HG03565 (cell line): ENCODE measurements at regions not wholly inside any gene's neighbourhood (a gene's known extent, or its start where the extent isn't known, plus 50 kb on each side); places are given as distances from the start of the nearest gene placed in this dataset.
"Not testable (repeated sequence)": the region's sequence is repeated elsewhere in the genome, so short reads cannot be mapped to it uniquely, and the experiment has no call there.

Experiments used
- ATAC-seq: cut with Tn5 transposase; IDR thresholded peaks from one replicate; pipeline ENCODE4 v1.9.1; 2021; ENCODE audit warnings: mild to moderate bottlenecking, moderate library complexity; ENCODE audit not compliant: unreplicated experiment

DNA sequence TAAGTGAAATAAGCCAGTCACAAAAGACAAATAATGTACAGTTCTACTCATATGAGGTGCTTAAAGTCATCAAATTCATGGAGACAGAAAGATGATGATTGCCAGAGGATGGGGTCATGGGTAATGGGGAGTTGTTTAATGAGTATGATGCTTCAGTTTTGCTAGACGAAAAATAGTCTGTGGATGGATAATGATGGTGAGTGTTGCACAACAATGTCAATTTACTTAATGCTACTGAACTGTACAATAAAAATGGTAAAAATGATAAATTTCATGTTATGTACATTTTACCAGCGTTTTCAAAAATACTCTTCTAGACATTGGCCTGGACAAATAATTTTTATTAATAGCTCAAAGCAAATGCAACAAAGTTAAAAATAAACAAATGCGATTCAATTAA lies 118.5 kb upstream of the KYNU start:
- no peak for ATAC-seq

DNA sequence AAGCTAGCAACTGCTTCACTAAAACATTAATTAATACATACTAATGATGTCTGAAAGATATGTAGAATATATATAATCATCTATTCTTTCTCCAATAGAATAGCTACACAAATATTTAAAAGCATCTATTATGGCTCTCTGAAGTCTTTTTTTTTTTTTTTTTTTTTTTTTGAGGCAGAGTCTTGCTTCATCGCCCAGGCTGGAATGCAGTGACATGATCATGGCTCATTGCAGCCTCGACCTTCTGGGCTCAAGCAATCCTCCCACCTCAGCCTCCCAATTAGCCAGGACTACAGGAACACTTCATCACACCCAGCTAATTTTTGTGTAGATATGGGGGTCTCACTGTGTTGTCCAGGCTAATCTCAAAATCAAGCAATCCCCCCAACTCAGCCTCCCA lies 120.4 kb upstream of the KYNU start:
- no peak for ATAC-seq

DNA sequence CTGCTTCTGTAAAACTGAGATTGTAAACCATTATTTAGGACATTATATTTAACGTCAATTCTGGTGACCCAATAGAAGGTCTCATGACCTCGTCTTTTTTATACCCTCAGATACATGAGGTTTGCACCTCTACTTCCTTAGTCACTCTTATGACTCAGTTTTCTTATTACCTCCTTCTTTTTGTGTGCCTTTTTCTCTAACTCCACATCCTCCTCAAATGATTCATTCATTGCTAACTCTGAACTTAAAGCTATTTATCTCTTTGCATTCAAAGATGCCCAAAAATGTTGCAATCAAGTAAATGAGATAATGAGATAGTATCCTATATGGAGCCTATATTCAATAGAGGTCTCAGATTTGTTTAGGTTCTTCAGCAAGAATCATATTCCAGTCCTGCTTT lies 121.0 kb upstream of the KYNU start:
- no peak for ATAC-seq

DNA sequence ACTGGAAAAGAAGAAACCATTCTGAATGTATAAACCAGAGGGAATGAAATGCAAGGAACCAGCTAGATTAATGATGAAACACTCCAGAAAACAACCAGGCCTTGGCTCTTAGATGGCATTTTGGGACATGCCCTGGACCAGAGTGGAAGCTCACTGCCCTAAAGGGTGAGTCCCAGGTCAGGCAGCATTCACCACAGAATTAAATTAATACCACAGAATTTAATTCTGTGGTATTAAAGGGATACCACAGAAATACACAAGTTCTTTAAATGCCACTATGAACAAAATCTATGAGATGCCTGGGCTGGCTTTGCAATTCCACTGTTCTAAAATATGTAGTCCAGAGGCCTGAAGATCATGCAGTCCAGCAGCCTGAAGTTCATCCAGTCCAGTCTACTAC lies 122.3 kb upstream of the KYNU start:
- no peak for ATAC-seq

DNA sequence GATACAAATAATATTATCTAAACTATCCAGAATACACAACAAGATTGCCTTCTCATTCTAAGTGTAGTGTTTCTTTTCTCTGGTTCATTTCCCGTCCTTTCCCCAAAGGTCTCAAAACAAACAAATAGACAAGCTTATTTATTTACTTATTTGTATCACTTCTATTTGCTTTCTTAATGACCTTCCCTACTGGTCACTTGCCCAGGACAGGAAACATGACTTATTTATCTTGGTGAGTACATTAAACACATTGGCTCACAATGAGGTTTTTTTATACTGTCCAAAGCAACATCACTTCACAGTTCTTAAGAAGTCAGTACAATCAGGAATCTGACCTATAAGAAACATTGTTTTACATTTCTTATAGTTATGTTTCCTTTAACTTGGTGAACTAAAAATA lies 123.3 kb upstream of the KYNU start:
- no peak for ATAC-seq

DNA sequence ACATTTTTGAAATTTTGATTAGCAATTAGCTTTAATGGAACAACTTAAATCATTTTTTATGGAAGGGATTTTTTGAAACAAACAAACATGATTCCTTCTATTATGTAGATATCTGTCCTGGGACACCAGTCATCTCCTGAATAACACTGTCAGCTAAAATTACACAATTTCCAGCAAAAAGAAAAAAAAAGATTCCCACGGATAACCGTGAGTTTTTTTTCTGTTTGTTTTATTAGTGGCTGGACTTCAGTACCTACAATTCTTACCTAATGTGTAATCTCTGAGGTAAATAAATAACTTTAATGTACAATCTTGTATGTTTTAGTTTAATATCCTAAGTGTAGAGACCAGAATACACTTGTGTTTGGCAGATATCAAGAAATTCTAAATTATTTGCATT lies 126.6 kb upstream of the KYNU start:
- no peak for ATAC-seq

DNA sequence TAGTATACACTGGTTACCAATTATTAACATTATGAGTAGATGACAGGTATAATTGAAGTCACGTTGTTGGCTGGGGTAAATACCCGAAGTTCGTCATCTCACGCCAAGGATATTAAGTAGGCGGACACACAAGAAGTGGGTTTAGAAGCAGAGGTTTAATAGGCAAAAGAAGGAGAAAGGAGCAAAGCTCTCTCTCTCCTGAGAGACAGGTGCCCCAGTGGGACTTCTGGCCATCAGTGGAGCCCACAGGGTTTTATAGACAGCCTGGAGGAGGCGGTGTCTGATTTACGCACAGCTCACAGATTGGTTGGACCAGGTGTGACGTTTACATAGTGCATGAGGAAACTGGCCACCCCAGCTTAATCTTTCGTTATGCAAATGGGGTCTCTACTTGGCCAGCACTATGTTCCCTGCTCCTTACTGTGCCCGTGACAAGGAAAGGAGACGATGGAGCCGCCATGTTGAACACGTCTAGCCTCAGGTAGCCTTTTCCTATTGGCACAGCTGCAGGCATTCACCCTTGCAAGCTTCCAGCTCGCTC lies 128.8 kb upstream of the KYNU start:
- ATAC-seq, result no peak

DNA sequence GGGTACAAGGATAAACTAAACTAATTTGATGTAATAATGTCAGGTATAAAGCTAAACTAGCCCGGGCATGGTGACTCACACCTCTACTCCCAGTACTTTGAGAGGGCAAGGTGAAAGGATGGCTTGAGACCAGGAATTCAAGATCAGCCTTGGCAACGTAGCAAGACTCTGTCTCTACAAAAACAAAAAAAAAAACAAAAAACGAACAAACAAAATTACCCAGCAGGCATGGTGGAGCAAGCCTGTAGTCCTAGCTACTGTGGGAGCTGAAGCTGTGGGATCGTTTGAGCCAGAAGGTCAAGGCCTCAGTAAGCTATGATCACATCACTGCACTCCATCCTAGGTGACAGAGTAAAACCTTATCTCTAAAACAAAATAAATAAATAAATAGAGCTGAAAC lies 131.8 kb upstream of the KYNU start:
- ATAC-seq, result no peak

DNA sequence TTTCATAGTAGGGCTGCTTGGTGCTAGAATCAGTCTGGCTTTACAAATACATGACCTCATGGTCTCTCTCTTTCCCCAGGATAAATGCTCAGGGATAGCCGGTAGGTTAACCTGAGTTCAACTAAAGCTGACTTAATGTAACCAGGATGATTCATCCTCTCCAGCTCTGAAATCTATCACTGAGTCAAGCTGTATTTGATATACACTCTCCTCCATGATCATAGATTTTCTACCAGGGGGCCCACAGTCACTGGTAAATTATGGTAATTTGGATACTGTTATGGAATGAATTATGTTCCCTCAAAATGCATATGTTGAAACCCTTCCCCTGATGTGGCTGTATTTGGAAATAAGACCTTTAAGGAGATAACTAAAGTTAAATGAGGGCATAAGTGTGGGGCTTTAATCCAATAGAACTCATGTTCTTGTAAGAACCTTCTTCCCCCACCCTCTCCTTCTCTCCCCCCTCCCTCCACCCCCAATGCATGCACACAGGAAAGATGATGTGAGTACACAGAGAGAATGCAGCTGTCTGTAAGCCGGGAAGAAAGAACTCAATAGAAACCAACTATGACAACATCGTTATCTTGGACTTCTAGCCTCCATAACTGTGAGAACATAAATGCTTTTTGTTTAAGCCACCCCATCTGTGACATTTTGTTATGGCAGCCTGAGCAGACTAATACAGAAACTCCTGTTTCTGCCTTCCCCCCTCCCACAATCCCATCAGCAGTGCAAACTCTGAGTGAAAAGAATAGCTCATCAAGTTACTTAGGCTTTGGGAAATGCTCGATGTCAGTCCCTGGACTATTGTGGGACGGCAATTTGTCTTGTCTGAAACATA lies 134.9 kb upstream of the KYNU start:
- no peak for ATAC-seq

DNA sequence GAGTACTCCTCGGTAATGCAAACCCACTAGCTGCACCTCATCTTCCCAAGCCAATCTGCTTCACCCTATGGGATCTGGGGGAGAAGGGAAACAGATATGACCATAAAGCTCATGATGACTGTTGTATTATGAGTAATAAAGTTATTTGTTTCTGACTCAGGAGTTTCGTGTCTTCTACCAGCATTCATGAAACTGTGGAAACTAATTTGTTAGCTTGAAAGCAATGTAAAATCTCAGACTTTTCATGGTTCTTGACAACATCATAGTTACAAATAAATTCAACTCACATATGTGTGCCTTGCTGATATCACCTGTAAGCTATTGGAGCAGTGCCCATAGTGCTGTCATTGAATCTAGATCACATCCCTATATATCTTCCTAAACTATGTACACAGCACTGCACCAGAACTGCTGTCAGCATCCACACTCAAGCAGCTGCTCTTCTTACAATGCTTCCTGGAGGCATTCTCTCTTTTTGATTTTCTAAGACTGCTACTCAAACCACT lies 135.6 kb upstream of the KYNU start:
- ATAC-seq, result peak; percentile 73

DNA sequence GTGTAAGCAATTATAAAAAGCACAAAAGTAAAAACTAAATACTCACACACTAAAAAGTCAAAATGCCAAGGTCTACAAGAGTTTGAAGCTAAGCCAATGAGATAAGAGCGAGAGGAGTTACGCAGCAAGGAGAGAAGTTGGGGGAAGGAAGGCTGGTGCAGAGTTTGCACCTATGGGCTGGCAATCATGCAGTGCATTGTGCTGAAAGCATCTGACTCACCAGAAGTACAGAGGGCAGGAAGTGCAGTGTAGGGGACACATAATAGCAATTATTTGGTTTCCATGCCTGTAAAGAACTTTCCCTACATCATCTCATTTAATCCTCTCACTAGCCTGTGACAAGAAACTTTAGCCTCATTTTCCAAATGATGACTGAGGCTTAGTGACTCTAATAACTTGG lies 142.7 kb upstream of the KYNU start:
- ATAC-seq, result no peak

DNA sequence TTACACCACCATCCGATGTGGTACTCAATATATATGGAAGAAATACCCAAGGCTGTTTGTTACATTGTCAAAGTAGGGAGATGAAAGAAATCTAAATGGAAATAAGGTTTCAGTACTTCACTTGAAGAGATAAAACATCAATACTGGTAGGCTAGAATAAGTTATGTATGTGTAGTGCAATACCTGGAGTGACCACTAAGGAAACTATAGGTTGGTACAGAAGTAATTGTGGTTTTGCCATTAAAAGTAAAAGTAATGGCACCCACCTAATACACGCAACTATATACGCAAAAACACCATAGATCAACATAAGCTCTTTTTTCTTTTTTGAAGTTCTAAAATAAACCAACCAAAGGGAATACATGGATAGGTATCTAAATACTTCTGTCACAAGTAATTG lies 143.2 kb upstream of the KYNU start:
- no peak for ATAC-seq

DNA sequence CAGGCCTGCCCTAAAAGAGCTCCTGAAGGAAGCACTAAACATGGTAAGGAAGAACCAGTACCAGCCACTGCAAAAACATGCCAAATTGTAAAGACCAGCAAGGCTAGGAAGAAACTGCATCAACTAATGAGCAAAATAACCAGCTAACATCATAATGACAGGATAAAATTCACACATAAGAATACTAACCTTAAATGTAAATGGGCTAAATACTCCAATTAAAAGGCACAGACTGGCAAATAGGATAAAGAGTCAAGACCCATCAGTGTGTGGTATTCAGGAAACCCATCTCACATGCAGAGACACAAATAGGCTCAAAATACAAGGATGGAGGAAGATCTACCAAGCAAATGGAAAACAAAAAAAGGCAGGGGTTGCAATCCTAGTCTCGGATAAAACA lies 147.7 kb upstream of the KYNU start:
- ATAC-seq, result not testable (repeated sequence)

DNA sequence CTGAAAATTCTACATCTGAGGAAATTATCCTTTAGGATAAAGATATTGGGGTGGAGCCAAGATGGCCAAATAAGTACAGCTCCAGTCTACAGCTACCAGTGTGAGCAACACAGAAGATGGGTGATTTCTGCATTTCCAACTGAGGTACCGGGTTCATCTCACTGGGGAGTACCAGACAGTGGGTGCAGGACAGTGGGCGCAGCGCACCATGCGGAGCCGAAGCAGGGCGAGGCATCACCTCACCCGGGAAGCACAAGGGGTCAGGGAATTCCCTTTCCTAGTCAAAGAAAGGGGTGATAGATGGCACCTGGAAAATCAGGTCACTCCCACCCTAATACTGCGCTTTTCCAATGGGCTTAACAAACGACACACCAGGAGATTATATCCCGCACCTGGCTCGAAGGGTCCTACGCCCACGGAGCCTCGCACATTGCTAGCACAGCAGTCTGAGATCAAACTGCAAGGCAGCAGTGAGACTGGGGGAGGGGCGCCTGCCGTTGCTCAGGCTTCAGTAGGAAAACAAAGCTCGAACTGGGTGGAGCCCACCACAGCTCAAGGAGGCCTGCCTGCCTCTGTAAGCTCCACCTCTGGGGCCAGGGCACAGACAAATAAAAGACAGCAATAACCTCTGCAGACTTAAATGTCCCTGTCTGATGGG lies 149.5 kb upstream of the KYNU start:
- not testable (repeated sequence) for ATAC-seq

DNA sequence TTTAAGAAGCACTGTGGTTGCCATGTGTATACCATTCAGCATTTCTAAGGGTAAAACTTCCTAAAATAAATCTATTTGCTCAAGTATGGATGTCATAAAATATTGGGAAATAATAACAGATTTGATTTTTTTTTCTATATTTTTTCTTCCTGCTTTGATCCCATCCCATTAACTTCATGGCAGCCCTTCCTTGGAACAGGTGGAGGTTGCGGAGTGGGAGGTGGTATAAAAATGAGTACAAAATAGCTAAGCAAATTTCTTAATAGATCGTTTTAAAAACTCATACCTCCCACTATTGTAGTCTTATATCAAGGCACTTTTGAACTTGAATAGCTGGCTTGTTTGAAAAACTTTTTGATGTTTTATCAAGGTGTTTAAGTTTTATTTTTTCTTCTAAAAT lies 152.1 kb upstream of the KYNU start:
- ATAC-seq, result no peak

DNA sequence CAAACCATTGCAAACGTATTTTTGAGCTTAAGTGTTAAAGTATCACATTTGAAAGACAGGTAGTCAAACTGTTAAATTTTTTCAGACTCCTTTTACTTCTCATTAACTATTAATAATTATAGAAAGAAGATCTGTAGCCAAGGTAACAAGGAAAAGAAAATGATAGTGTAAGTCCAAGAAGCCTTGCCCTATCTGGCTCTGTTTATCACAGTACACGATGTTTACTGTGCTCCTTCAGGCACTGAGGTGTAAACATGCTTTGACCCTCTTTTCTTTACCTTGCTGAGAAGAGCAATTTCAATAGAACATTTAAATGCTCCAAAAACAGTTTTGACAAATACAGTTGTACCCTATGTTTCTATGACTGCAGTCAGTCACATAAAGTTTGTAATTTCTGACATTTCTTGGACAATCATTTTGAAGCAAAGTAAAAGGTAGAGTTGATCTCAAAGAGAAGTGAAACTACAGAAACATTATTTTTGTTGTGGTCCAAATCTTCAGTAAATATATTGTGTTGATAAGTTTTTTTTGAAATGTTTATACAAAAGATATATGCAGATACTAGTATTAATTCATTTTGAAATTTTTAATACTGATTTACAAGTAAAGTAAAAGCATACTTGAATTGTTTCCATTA lies 152.6 kb upstream of the KYNU start:
- no peak for ATAC-seq

DNA sequence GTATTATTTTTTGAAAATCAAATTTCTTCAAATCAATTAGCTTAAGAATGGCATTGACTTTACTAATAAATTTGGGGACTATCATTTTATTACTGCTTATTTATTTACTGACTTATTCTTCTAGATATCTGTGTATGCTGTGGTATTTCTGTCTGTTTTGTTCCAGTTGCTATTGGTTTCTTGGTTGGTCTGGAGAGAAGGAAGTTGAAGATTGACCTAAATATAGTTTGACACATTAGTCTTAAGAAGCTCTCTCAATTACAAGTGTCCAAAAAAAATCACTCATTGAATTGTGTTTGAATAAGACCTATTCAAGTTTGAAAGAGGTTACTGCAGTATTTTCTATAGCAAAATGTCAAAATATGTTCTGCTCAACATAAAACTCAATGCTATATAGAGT lies 153.3 kb upstream of the KYNU start:
- peak; percentile 31 for ATAC-seq

DNA sequence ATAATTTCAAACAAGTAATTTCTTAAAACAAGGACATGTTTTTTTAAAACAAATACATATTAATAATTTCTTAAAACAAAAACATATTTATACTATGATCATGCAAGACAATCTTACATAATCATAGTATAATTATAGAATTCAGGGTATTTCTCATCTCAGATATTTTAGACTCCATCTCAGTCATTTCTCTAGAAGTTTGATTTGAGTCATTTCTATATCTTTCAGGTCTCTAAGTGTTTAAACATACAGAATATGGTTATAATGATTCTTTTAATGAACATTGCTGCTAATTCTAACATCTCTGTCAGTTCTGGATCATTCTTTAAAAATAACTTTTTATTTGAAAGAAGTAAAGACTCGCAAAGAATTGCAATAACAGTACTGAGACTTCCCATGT lies 154.2 kb upstream of the KYNU start:
- peak; percentile 56 for ATAC-seq

DNA sequence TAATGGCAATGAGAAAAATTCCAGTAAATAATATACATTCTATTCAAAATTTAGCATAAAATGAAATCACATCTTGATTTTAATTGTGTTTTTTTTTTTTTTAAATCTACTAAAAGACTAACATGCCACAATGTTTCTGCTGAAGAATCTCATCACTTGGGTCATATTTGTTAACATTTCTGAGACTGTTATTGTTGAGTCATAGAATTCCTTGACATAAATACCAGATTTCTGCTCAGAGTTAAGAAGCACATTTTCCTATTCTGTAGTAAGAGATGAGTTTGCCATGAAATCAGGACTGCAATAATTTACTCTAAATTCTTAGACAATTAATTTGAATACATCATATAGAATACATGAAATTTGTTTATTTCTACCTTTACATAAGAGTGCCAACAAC lies 154.9 kb upstream of the KYNU start:
- no peak for ATAC-seq

DNA sequence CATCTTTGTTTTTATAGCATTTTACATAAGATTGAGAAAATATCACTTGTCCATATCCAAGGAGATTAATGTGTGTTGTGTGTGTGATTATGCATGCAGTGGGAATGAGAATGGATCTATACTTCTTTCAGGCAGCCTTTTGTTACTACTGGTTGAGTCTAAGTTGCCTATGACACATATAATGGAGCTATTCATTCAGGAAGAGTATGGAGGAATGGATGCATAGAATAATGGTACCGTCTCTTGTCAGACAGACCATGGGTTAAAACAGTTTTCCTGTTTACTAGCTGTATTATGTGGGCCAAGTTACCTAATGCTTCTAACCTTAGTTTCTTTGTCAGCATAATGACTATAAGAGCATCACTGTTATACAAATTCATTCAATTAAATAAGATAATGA lies 155.4 kb upstream of the KYNU start:
- ATAC-seq, result no peak

DNA sequence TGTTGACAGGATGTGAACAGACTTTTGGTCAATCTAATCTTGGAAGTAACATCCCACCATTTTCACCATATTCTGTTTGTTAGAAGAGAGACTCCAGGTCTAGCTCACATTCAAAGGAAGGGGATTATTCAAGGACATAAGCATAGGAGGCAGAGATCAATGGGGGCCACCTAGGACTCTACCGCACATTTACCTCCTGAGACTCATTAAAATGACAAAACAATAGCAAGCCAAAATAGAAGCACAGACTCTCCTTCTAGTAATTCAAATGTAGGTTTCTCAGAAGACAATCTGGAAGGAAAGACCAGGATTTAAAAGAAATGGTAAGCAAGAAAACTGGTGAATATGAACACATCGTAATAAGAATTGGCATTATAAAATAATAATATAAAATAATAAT lies 156.4 kb upstream of the KYNU start:
- no peak for ATAC-seq
